Neuronal stem cell (in vitro differentiated cells): ENCODE measurements at regions not wholly inside any gene's neighbourhood (a gene's known extent, or its start where the extent isn't known, plus 50 kb on each side); places are given as distances from the start of the nearest gene placed in this dataset.

Experiments used
- DNase-seq: peaks from one replicate; pipeline ENCODE4 v3.0.0-alpha.2; 2013; ENCODE audit warnings: low spot score
- H2AFZ ChIP-seq: one replicate; pipeline ENCODE4 v1.6.1; 2013; ENCODE audit warnings: mild to moderate bottlenecking, low read length, inconsistent platforms
- H2AK5ac ChIP-seq: 2 replicates; pipeline ENCODE4 v1.6.1; 2013; ENCODE audit warnings: low read depth, mild to moderate bottlenecking, inconsistent platforms, low read length, moderate library complexity, mixed read lengths
- H2BK120ac ChIP-seq: 2 replicates; pipeline ENCODE4 v1.6.1; 2013; ENCODE audit warnings: low read depth, mild to moderate bottlenecking, inconsistent platforms, low read length, moderate library complexity, mixed read lengths
- H2BK12ac ChIP-seq: one replicate; pipeline ENCODE4 v1.6.1; 2013; ENCODE audit warnings: low read length, inconsistent platforms
- H2BK15ac ChIP-seq: 2 replicates; pipeline ENCODE4 v1.6.1; 2013; ENCODE audit warnings: mild to moderate bottlenecking, low read length, inconsistent platforms, mixed read lengths
- H2BK5ac ChIP-seq: one replicate; pipeline ENCODE4 v1.6.1; 2013; ENCODE audit warnings: inconsistent platforms, mild to moderate bottlenecking, low read length, moderate library complexity
- H3K14ac ChIP-seq: one replicate; pipeline ENCODE4 v1.6.1; 2013; ENCODE audit warnings: low read length, inconsistent platforms
- H3K18ac ChIP-seq: 2 replicates; pipeline ENCODE4 v1.6.1; 2013; ENCODE audit warnings: low read length, inconsistent platforms
- H3K23ac ChIP-seq: 2 replicates; pipeline ENCODE4 v1.6.1; 2013; ENCODE audit warnings: low read depth, mild to moderate bottlenecking, mixed read lengths, low read length, inconsistent platforms; ENCODE audit not compliant: poor library complexity
- H3K27ac ChIP-seq: replicated peaks from 3 replicates; pipeline ENCODE4 v1.5.1; 2013; ENCODE audit warnings: low read length, inconsistent platforms
- H3K27me3 ChIP-seq, 3 experiments: 2 replicates each; pipeline ENCODE4 v1.6.1; 2013; ENCODE audit warnings: low read length in 3 of 3, mild to moderate bottlenecking in 2 of 3, inconsistent platforms in 1 of 3, low read depth in 1 of 3, mixed read lengths in 1 of 3, moderate library complexity in 1 of 3; ENCODE audit not compliant: control insufficient read depth in 3 of 3, insufficient read depth in 3 of 3
- H3K36me3 ChIP-seq, 2 donors: replicated peaks in 1 of 2; 2 replicates each; pipeline ENCODE4 v1.6.1; 2013; ENCODE audit warnings: low read length in 2 of 2; ENCODE audit not compliant: control insufficient read depth in 2 of 2, insufficient read depth in 2 of 2
- H3K4ac ChIP-seq: 2 replicates; pipeline ENCODE4 v1.6.1; 2013; ENCODE audit warnings: inconsistent platforms, mild to moderate bottlenecking, low read length, moderate library complexity
- H3K4me1 ChIP-seq, 2 donors: 1 replicate in 1 of 2; 2 replicates in 1 of 2; pipeline ENCODE4 v1.6.1; 2013; ENCODE audit warnings: low read length in 2 of 2, low read depth in 1 of 2; ENCODE audit not compliant: control insufficient read depth in 2 of 2, insufficient read depth in 1 of 2
- H3K4me2 ChIP-seq: one replicate; pipeline ENCODE4 v1.6.1; 2013; ENCODE audit warnings: mild to moderate bottlenecking, low read length, inconsistent platforms; ENCODE audit not compliant: insufficient read depth, poor library complexity, severe bottlenecking
- H3K4me3 ChIP-seq, 2 donors: 2 replicates each; pipeline ENCODE4 v1.5.1; 2013; ENCODE audit warnings: low read length in 2 of 2, mild to moderate bottlenecking in 2 of 2, inconsistent platforms in 1 of 2, moderate library complexity in 1 of 2
- H3K79me1 ChIP-seq: one replicate; pipeline ENCODE4 v1.6.1; 2013; ENCODE audit warnings: low read depth, mild to moderate bottlenecking, inconsistent platforms, low read length, moderate library complexity
- H3K9ac ChIP-seq: one replicate; pipeline ENCODE4 v1.6.1; 2013; ENCODE audit warnings: mild to moderate bottlenecking, low read depth, low read length, inconsistent platforms; ENCODE audit not compliant: poor library complexity
- H3K9me3 ChIP-seq, 2 donors: replicated peaks in 1 of 2; 2 replicates each; pipeline versions ENCODE3 to v1.6.1; 2013; ENCODE audit warnings: low read length in 2 of 2, mild to moderate bottlenecking in 2 of 2, inconsistent platforms in 1 of 2, low read depth in 1 of 2, mixed read lengths in 1 of 2, moderate library complexity in 1 of 2; ENCODE audit not compliant: control insufficient read depth in 2 of 2, insufficient read depth in 1 of 2
- H4K8ac ChIP-seq: one replicate; pipeline ENCODE4 v1.6.1; 2013; ENCODE audit warnings: low read depth, mild to moderate bottlenecking, inconsistent platforms, low read length, moderate library complexity
- H4K91ac ChIP-seq: one replicate; pipeline ENCODE4 v1.6.1; 2013; ENCODE audit warnings: low read length, low read depth, mild to moderate bottlenecking, inconsistent platforms; ENCODE audit not compliant: poor library complexity
- WGBS, 2 donors: extraction: QIAGEN DNeasy Blood & Tissue Kit; methylation state at CpG; one replicate each; pipeline ENCODE4 v1.1.7; 2013; ENCODE audit warnings: missing lambda C conversion rate in 2 of 2, mixed read lengths in 1 of 2; ENCODE audit not compliant: insufficient read length in 2 of 2, insufficient replicate concordance in 1 of 2; ENCODE audit errors: extremely low coverage in 2 of 2; 5-methylcytosine and 5-hydroxymethylcytosine counted together

- H4K8ac ChIP-seq: no peak overlapping the region
- no peak overlapping the region for H3K14ac ChIP-seq
- H4K91ac ChIP-seq: no peak overlapping the region
- H3K18ac ChIP-seq: no peak overlapping the region
- no peak overlapping the region for H3K4ac ChIP-seq
- no peak for DNase-seq
- H3K27ac ChIP-seq: no peak overlapping the region
- no peak overlapping the region for H3K4me2 ChIP-seq
- H2BK120ac ChIP-seq: no peak overlapping the region
- H3K27me3 ChIP-seq: no peaks in the 10 kb centered on the region
- no peak overlapping the region for H2BK12ac ChIP-seq
- H3K4me3 ChIP-seq: no peak overlapping the region
- no peak overlapping the region for H3K23ac ChIP-seq
- H3K4me1 ChIP-seq: peaks cover 0 to 4% of the 10 kb centered on the region in 2 donors
- H2AFZ ChIP-seq: no peak overlapping the region
- no peak overlapping the region for H2BK15ac ChIP-seq
- no CpG with 5 or more reads among the region's 6 CpGs for WGBS, 2 donors
- no peaks in the 10 kb centered on the region for H3K36me3 ChIP-seq
- no peak overlapping the region for H3K9ac ChIP-seq
- no peak overlapping the region for H2BK5ac ChIP-seq
- H3K9me3 ChIP-seq: no peaks in the 10 kb centered on the region
- H3K79me1 ChIP-seq: no peaks in the 10 kb centered on the region
- no peak overlapping the region for H2AK5ac ChIP-seq
These were observed 254.0 kb downstream of the TSHZ3 start for GRCh38 chr19:31095100-31095804.

- WGBS, 2 donors: no CpG with 5 or more reads among the region's 11 CpGs
- H3K4ac ChIP-seq: no peak overlapping the region
- H2BK5ac ChIP-seq: no peak overlapping the region
- H3K9me3 ChIP-seq: no peaks in the 10 kb centered on the region
- no peak overlapping the region for H2AK5ac ChIP-seq
- no peak overlapping the region for H2BK15ac ChIP-seq
- no peak overlapping the region for H3K4me2 ChIP-seq
- no peaks in the 10 kb centered on the region for H3K79me1 ChIP-seq
- H3K36me3 ChIP-seq: no peaks in the 10 kb centered on the region
- H3K27ac ChIP-seq: no peak overlapping the region
- no peak overlapping the region for H4K8ac ChIP-seq
- H2AFZ ChIP-seq: no peak overlapping the region
- no peak for DNase-seq
- H2BK120ac ChIP-seq: no peak overlapping the region
- H3K14ac ChIP-seq: no peak overlapping the region
- no peak overlapping the region for H3K18ac ChIP-seq
- H2BK12ac ChIP-seq: no peak overlapping the region
- no peak overlapping the region for H3K23ac ChIP-seq
- peaks cover 0 to 2% of the 10 kb centered on the region in 2 donors for H3K4me1 ChIP-seq
- no peaks in the 10 kb centered on the region for H3K27me3 ChIP-seq
- no peak overlapping the region for H3K9ac ChIP-seq
- H4K91ac ChIP-seq: no peak overlapping the region
- H3K4me3 ChIP-seq: no peak overlapping the region
These were observed 257.0 kb downstream of the TSHZ3 start for GRCh38 chr19:31092274-31092673.

- WGBS, 2 donors: no CpG with 5 or more reads among the region's 5 CpGs
These were observed 259.6 kb downstream of the TSHZ3 start for GRCh38 chr19:31089681-31090080.

GRCh38 chr19:31085125-31085524 is 264.1 kb downstream of the TSHZ3 start:
- H3K9me3 ChIP-seq: no peaks in the 10 kb centered on the region
- no peak overlapping the region for H2BK120ac ChIP-seq
- no peaks in the 10 kb centered on the region for H3K27me3 ChIP-seq
- no peak overlapping the region for H4K91ac ChIP-seq
- WGBS, 2 donors: no CpG with 5 or more reads among the region's 4 CpGs
- H3K27ac ChIP-seq: no peak overlapping the region
- H3K4me1 ChIP-seq: no peaks in the 10 kb centered on the region
- no peak overlapping the region for H3K18ac ChIP-seq
- H3K23ac ChIP-seq: no peak overlapping the region
- H2BK15ac ChIP-seq: no peak overlapping the region
- H3K79me1 ChIP-seq: no peaks in the 10 kb centered on the region
- H3K4me3 ChIP-seq: no peak overlapping the region
- no peak overlapping the region for H2AFZ ChIP-seq
- no peak overlapping the region for H3K4me2 ChIP-seq
- no peak overlapping the region for H2AK5ac ChIP-seq
- no peak overlapping the region for H4K8ac ChIP-seq
- H3K14ac ChIP-seq: no peak overlapping the region
- no peaks in the 10 kb centered on the region for H3K36me3 ChIP-seq
- no peak overlapping the region for H2BK5ac ChIP-seq
- no peak overlapping the region for H3K9ac ChIP-seq
- no peak for DNase-seq
- no peak overlapping the region for H2BK12ac ChIP-seq
- H3K4ac ChIP-seq: no peak overlapping the region

More at GRCh38 chr19:31089681-31090080, 259.6 kb downstream of the TSHZ3 start:
- Histone ChIP-seq H3K4me2 (no peak overlapping the region), H3K79me1 (no peaks in the 10 kb centered on the region), H3K36me3 (no peaks in the 10 kb centered on the region), H3K4me1 (no peaks in the 10 kb centered on the region), H3K4ac (no peak overlapping the region), H4K91ac (no peak overlapping the region), H2BK12ac (no peak overlapping the region), H3K27ac (no peak overlapping the region), H3K9me3 (no peaks in the 10 kb centered on the region), H3K23ac (no peak overlapping the region), H2BK15ac (no peak overlapping the region), H2AK5ac (no peak overlapping the region), H3K14ac (no peak overlapping the region), H4K8ac (no peak overlapping the region), H3K27me3 (no peaks in the 10 kb centered on the region), H3K4me3 (no peak overlapping the region), H2AFZ (no peak overlapping the region), H2BK120ac (no peak overlapping the region), H2BK5ac (no peak overlapping the region), H3K9ac (no peak overlapping the region), H3K18ac (no peak overlapping the region)
- no peak for DNase-seq
